AG10803 (cell line): ENCODE measurements at regions not wholly inside any gene's neighbourhood (a gene's known extent, or its start where the extent isn't known, plus 50 kb on each side); places are given as distances from the start of the nearest gene placed in this dataset.

Source experiments
- DNase-seq: peaks from one replicate; pipeline ENCODE4 v3.0.0; 2010; ENCODE audit warnings: low read depth
- H3K4me3 ChIP-seq: 2 replicates; pipeline ENCODE4 v1.5.1; 2011; ENCODE audit warnings: mild to moderate bottlenecking, low read length, control low read depth
- CTCF ChIP-seq: conservative IDR thresholded peaks from 2 replicates; pipeline ENCODE4 v1.5.1; 2011; ENCODE audit warnings: mild to moderate bottlenecking, low read length, control low read depth, inconsistent platforms

- TF ChIP-seq CTCF: no peak
- H3K4me3 ChIP-seq: no peak overlapping the region
- DNase-seq: no peak
Measured at GRCh38 chr4:133647206-133647605, 498.1 kb downstream of the PCDH10 start.

- H3K4me3 ChIP-seq: no peak overlapping the region
- no peak for TF ChIP-seq CTCF
- DNase-seq: no peak
Measured at GRCh38 chr4:133641191-133641590, 492.1 kb downstream of the PCDH10 start.

- H3K4me3 ChIP-seq: no peak overlapping the region
- DNase-seq: no peak
- TF ChIP-seq CTCF: no peak
Measured at GRCh38 chr4:133638751-133639150, 489.7 kb downstream of the PCDH10 start.

GRCh38 chr4:133637161-133637560 is 488.1 kb downstream of the PCDH10 start:
- TF ChIP-seq CTCF: no peak
- no peak for DNase-seq
- H3K4me3 ChIP-seq: no peak overlapping the region

GRCh38 chr4:133624744-133625143 is 475.6 kb downstream of the PCDH10 start:
- no peak overlapping the region for H3K4me3 ChIP-seq
- TF ChIP-seq CTCF: no peak
- no peak for DNase-seq

- no peak for TF ChIP-seq CTCF
- no peak for DNase-seq
- H3K4me3 ChIP-seq: no peak overlapping the region
Measured at GRCh38 chr4:133623847-133624246, 474.8 kb downstream of the PCDH10 start.

- no peak overlapping the region for H3K4me3 ChIP-seq
- DNase-seq: no peak
- TF ChIP-seq CTCF: no peak
Measured at GRCh38 chr4:133621628-133622027, 472.5 kb downstream of the PCDH10 start.
